ENCODE measurements at regions not wholly inside any gene's neighbourhood (a gene's known extent, or its start where the extent isn't known, plus 50 kb on each side); places are given as distances from the start of the nearest gene placed in this dataset.

DNA sequence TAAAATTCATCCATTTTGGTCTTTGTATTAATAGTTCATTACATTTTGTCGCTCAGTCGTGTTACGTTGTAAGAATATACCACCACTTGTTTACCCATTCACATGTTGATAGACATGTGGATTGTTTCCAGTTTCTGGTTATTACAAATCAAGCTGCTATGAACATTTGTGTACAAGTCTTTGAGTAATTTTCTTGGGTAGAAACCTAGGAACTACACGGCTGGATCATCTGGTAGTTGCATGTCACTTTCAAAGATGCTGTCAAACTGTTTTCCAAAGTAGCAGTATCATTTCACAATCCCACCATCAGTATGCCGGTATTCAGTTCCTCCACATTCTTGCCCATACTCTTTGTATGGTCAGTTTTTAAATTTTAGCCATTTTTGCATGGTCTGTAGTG lies 98.0 kb downstream of the GASK1B start:
- H3K27ac ChIP-seq (ENCODE audit: low read depth in 1 of 2, low read length in 2 of 2): no peak overlapping the region
- H3K27me3 Mint-ChIP-seq: no peaks in the 10 kb centered on the region
- H3K36me3 Mint-ChIP-seq (ENCODE audit: low read depth): no peaks in the 10 kb centered on the region
- no peaks in the 10 kb centered on the region for H3K4me1 Mint-ChIP-seq (ENCODE audit: low read depth)
- CTCF ChIA-PET: no interaction called here
- no peaks in the 10 kb centered on the region for H3K9me3 Mint-ChIP-seq
- POLR2A ChIA-PET: no interaction called here
- no peaks in the 10 kb centered on the region for H3K9me3 ChIP-seq (ENCODE audit: control insufficient read depth in 1 of 2, insufficient read depth in 1 of 2, low read length in 2 of 2)
- no peak overlapping the region for H3K4me3 ChIP-seq (ENCODE audit: low read length)
- TF ChIP-seq, protein P1, sequence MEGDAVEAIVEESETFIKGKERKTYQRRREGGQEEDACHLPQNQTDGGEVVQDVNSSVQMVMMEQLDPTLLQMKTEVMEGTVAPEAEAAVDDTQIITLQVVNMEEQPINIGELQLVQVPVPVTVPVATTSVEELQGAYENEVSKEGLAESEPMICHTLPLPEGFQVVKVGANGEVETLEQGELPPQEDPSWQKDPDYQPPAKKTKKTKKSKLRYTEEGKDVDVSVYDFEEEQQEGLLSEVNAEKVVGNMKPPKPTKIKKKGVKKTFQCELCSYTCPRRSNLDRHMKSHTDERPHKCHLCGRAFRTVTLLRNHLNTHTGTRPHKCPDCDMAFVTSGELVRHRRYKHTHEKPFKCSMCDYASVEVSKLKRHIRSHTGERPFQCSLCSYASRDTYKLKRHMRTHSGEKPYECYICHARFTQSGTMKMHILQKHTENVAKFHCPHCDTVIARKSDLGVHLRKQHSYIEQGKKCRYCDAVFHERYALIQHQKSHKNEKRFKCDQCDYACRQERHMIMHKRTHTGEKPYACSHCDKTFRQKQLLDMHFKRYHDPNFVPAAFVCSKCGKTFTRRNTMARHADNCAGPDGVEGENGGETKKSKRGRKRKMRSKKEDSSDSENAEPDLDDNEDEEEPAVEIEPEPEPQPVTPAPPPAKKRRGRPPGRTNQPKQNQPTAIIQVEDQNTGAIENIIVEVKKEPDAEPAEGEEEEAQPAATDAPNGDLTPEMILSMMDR (IDR thresholded peaks at IDR 0.05): no peak
- H3K4me1 ChIP-seq (ENCODE audit: insufficient read depth, low read length): no peaks in the 10 kb centered on the region
- H3K36me3 ChIP-seq (ENCODE audit: insufficient read depth, low read length): no peaks in the 10 kb centered on the region
- no peak overlapping the region for H3K4me3 Mint-ChIP-seq
- no peaks in the 10 kb centered on the region for H3K27me3 ChIP-seq (ENCODE audit: control insufficient read depth in 1 of 2, insufficient read depth in 2 of 2, low read length in 2 of 2)
- H3K27ac Mint-ChIP-seq: no peak overlapping the region
- ATAC-seq (ENCODE audit: poor library complexity) (no peak), DNase-seq (no peak)
- intact Hi-C loops (cut with DNase I, micrococcal nuclease): no loop called here

DNA sequence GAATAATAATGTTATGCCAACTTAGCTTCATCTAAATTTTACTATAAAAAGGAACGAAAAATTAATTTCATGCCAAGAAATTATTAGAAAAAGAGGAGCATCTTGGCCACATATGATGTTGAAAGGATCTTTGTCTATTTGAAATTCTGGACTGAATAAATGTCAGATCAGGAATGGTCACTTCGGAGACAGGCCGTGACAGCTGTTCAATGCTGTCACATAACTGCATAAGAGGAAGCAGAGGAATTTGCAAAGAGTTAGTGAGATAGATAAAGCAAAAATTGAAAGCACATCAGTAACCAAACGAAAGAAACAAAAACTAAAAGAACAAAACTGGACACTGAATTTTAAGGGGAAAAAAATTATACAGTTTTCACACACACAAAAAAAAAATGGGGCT lies 100.9 kb downstream of the GASK1B start:
- no peaks in the 10 kb centered on the region for H3K9me3 Mint-ChIP-seq
- H3K27ac Mint-ChIP-seq: no peak overlapping the region
- CTCF ChIA-PET: no interaction called here
- ATAC-seq (ENCODE audit: poor library complexity) (no peak), DNase-seq (no peak)
- POLR2A ChIA-PET: no interaction called here
- TF ChIP-seq, protein P1 (IDR thresholded peaks at IDR 0.05): no peak
- no peaks in the 10 kb centered on the region for H3K4me1 Mint-ChIP-seq (ENCODE audit: low read depth)
- intact Hi-C loops (cut with DNase I, micrococcal nuclease): no loop called here
- H3K27ac ChIP-seq (ENCODE audit: low read depth in 1 of 2, low read length in 2 of 2): no peak overlapping the region
- H3K4me1 ChIP-seq (ENCODE audit: insufficient read depth, low read length): no peaks in the 10 kb centered on the region
- no peaks in the 10 kb centered on the region for H3K9me3 ChIP-seq (ENCODE audit: control insufficient read depth in 1 of 2, insufficient read depth in 1 of 2, low read length in 2 of 2)
- H3K27me3 ChIP-seq (ENCODE audit: control insufficient read depth in 1 of 2, insufficient read depth in 2 of 2, low read length in 2 of 2): no peaks in the 10 kb centered on the region
- no peak overlapping the region for H3K4me3 Mint-ChIP-seq
- H3K27me3 Mint-ChIP-seq: no peaks in the 10 kb centered on the region
- no peak overlapping the region for H3K4me3 ChIP-seq (ENCODE audit: low read length)
- no peaks in the 10 kb centered on the region for H3K36me3 Mint-ChIP-seq (ENCODE audit: low read depth)
- H3K36me3 ChIP-seq (ENCODE audit: insufficient read depth, low read length): no peaks in the 10 kb centered on the region

DNA sequence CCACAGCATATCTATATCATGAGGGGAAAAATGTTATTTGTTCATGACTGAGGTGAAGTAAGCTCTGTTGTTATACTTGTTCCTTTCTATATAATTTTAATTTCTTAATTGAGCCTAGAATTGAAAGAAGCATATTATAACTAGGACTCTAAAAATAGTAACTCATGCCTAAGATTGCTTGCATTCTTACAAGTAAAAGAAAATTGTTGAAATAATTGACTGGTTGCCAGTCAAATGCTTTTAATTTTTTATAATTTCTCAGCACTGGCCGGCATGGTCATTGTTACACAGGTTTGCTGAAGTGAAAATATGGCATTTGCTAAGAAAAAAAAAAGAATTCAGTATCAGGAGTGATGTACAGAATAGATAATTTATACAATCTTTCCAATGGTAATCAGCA lies 104.8 kb downstream of the GASK1B start:
- CTCF ChIA-PET: no interaction called here

More for the DNA sequence above, 104.8 kb downstream of the GASK1B start:
- TF ChIP-seq, protein P1 (IDR thresholded peaks at IDR 0.05): no peak
- H3K27ac ChIP-seq (ENCODE audit: low read depth in 1 of 2, low read length in 2 of 2): no peak overlapping the region
- DNase-seq (no peak), ATAC-seq (ENCODE audit: poor library complexity) (no peak)
- Mint-ChIP-seq H3K4me3 (no peak overlapping the region), H3K27ac (no peak overlapping the region), H3K9me3 (no peaks in the 10 kb centered on the region), H3K4me1 (ENCODE audit: low read depth) (no peaks in the 10 kb centered on the region), H3K36me3 (ENCODE audit: low read depth) (no peaks in the 10 kb centered on the region), H3K27me3 (no peaks in the 10 kb centered on the region)
- no peak overlapping the region for H3K4me3 ChIP-seq (ENCODE audit: low read length)
- POLR2A ChIA-PET: no interaction called here
- no peaks in the 10 kb centered on the region for H3K36me3 ChIP-seq (ENCODE audit: insufficient read depth, low read length)
- no peaks in the 10 kb centered on the region for H3K9me3 ChIP-seq (ENCODE audit: control insufficient read depth in 1 of 2, insufficient read depth in 1 of 2, low read length in 2 of 2)
- H3K4me1 ChIP-seq (ENCODE audit: insufficient read depth, low read length): no peaks in the 10 kb centered on the region
- H3K27me3 ChIP-seq (ENCODE audit: control insufficient read depth in 1 of 2, insufficient read depth in 2 of 2, low read length in 2 of 2): no peaks in the 10 kb centered on the region
- intact Hi-C loops (cut with DNase I, micrococcal nuclease): no loop called here
